Activated T-cell treated with anti-CD3 and anti-CD28 coated beads, Interleukin-2, amount 50 U/mL, for 4 hours (primary cell): ENCODE measurements at regions not wholly inside any gene's neighbourhood (a gene's known extent, or its start where the extent isn't known, plus 50 kb on each side); places are given as distances from the start of the nearest gene placed in this dataset.
"Not testable (repeated sequence)": the region's sequence is repeated elsewhere in the genome, so short reads cannot be mapped to it uniquely, and the experiment has no call there.

ENCODE experiments used
- ATAC-seq, 2 donors: fragments of 200-7000 bp; cut with Tn5 transposase; one replicate each; pipeline ENCODE4 v1.10.0; 2021
- DNase-seq: peaks from one replicate; pipeline ENCODE4 v3.0.0-alpha.2; 2020
- H3K27me3 Mint-ChIP-seq: one replicate; pipeline ENCODE4 v1.8.0; 2021; ENCODE audit warnings: low read depth, mixed read lengths
- H3K36me3 Mint-ChIP-seq: one replicate; pipeline ENCODE4 v1.8.0; 2022; ENCODE audit warnings: mixed read lengths; ENCODE audit not compliant: insufficient read depth
- H3K4me1 Mint-ChIP-seq: one replicate; pipeline ENCODE4 v1.8.0; 2021; ENCODE audit warnings: low read depth, mixed read lengths
- H3K4me3 Mint-ChIP-seq: one replicate; pipeline ENCODE4 v1.8.0; 2021; ENCODE audit warnings: mild to moderate bottlenecking, moderate library complexity, mixed read lengths
- H3K9me3 Mint-ChIP-seq: one replicate; pipeline ENCODE4 v1.8.0; 2021; ENCODE audit warnings: mixed read lengths

GRCh38 chr2:195279840-195280427 lies 377.1 kb upstream of the SLC39A10 start:
- Mint-ChIP-seq H3K4me1 (no peaks in the 10 kb centered on the region), H3K36me3 (no peaks in the 10 kb centered on the region), H3K4me3 (no peak overlapping the region), H3K27me3 (no peaks in the 10 kb centered on the region), H3K9me3 (no peaks in the 10 kb centered on the region)
- ATAC-seq: no peak
- DNase-seq: no peak

GRCh38 chr2:195270466-195271039 lies 386.5 kb upstream of the SLC39A10 start:
- no peak overlapping the region for H3K4me3 Mint-ChIP-seq
- H3K36me3 Mint-ChIP-seq: no peaks in the 10 kb centered on the region
- DNase-seq: no peak
- peaks cover 10% of the 10 kb centered on the region for H3K27me3 Mint-ChIP-seq
- ATAC-seq: no peak
- H3K4me1 Mint-ChIP-seq: no peaks in the 10 kb centered on the region
- no peaks in the 10 kb centered on the region for H3K9me3 Mint-ChIP-seq

GRCh38 chr2:195269220-195269619 lies 387.8 kb upstream of the SLC39A10 start:
- Mint-ChIP-seq H3K4me3 (no peak overlapping the region), H3K36me3 (no peaks in the 10 kb centered on the region), H3K9me3 (peaks cover 6% of the 10 kb centered on the region), H3K27me3 (peaks cover 10% of the 10 kb centered on the region), H3K4me1 (no peaks in the 10 kb centered on the region)
- DNase-seq (no peak), ATAC-seq (no peak)

GRCh38 chr2:195257979-195258378 lies 399.0 kb upstream of the SLC39A10 start:
- Mint-ChIP-seq H3K4me1 (no peaks in the 10 kb centered on the region), H3K9me3 (peaks cover 7% of the 10 kb centered on the region), H3K4me3 (no peak overlapping the region), H3K36me3 (no peaks in the 10 kb centered on the region), H3K27me3 (no peaks in the 10 kb centered on the region)
- ATAC-seq: no peak
- DNase-seq: no peak

GRCh38 chr2:195252018-195252417 lies 405.0 kb upstream of the SLC39A10 start:
- peaks cover 19% of the 10 kb centered on the region for H3K9me3 Mint-ChIP-seq
- DNase-seq (no peak), ATAC-seq (no peak)
- H3K4me1 Mint-ChIP-seq: no peaks in the 10 kb centered on the region
- peaks cover 3% of the 10 kb centered on the region for H3K27me3 Mint-ChIP-seq
- no peak overlapping the region for H3K4me3 Mint-ChIP-seq
- no peaks in the 10 kb centered on the region for H3K36me3 Mint-ChIP-seq

- no peak for ATAC-seq
- DNase-seq: no peak
- Mint-ChIP-seq H3K4me1 (no peaks in the 10 kb centered on the region), H3K36me3 (no peaks in the 10 kb centered on the region), H3K27me3 (peaks cover 3% of the 10 kb centered on the region), H3K4me3 (no peak overlapping the region), H3K9me3 (peaks cover 24% of the 10 kb centered on the region)
Observed at GRCh38 chr2:195251214-195251613, 405.8 kb upstream of the SLC39A10 start.

GRCh38 chr2:195238826-195239225 lies 418.2 kb upstream of the SLC39A10 start:
- peaks cover 4% of the 10 kb centered on the region for H3K9me3 Mint-ChIP-seq
- no peak for ATAC-seq
- H3K36me3 Mint-ChIP-seq: no peaks in the 10 kb centered on the region
- H3K27me3 Mint-ChIP-seq: peaks cover 4% of the 10 kb centered on the region
- no peak for DNase-seq
- no peak overlapping the region for H3K4me3 Mint-ChIP-seq
- H3K4me1 Mint-ChIP-seq: no peaks in the 10 kb centered on the region

- H3K36me3 Mint-ChIP-seq: no peaks in the 10 kb centered on the region
- DNase-seq: no peak
- no peaks in the 10 kb centered on the region for H3K9me3 Mint-ChIP-seq
- no peak for ATAC-seq
- no peak overlapping the region for H3K4me3 Mint-ChIP-seq
- H3K27me3 Mint-ChIP-seq: peaks cover 4% of the 10 kb centered on the region
- H3K4me1 Mint-ChIP-seq: no peaks in the 10 kb centered on the region
Observed at GRCh38 chr2:195238379-195238778, 418.6 kb upstream of the SLC39A10 start.

- not testable (repeated sequence) for H3K4me1 Mint-ChIP-seq, DNase-seq, H3K36me3 Mint-ChIP-seq, ATAC-seq, H3K9me3 Mint-ChIP-seq, H3K4me3 Mint-ChIP-seq, H3K27me3 Mint-ChIP-seq
Observed at GRCh38 chr2:195228547-195228946, 428.5 kb upstream of the SLC39A10 start.

- DNase-seq (no peak), ATAC-seq (no peak)
- Mint-ChIP-seq H3K4me1 (no peaks in the 10 kb centered on the region), H3K27me3 (no peaks in the 10 kb centered on the region), H3K36me3 (no peaks in the 10 kb centered on the region), H3K4me3 (no peak overlapping the region), H3K9me3 (no peaks in the 10 kb centered on the region)
Observed at GRCh38 chr2:195214072-195214471, 443.0 kb upstream of the SLC39A10 start.

- no peaks in the 10 kb centered on the region for H3K4me1 Mint-ChIP-seq
- DNase-seq (no peak), ATAC-seq (no peak)
- H3K4me3 Mint-ChIP-seq: no peak overlapping the region
- H3K9me3 Mint-ChIP-seq: no peaks in the 10 kb centered on the region
- no peaks in the 10 kb centered on the region for H3K36me3 Mint-ChIP-seq
- no peaks in the 10 kb centered on the region for H3K27me3 Mint-ChIP-seq
Observed at GRCh38 chr2:195212586-195212985, 444.4 kb upstream of the SLC39A10 start.

- peaks cover 19% of the 10 kb centered on the region for H3K4me1 Mint-ChIP-seq
- no peaks in the 10 kb centered on the region for H3K36me3 Mint-ChIP-seq
- ATAC-seq (peak in 1 of 2 donors; percentile 52), DNase-seq (no peak)
- H3K27me3 Mint-ChIP-seq: no peaks in the 10 kb centered on the region
- no peaks in the 10 kb centered on the region for H3K9me3 Mint-ChIP-seq
- no peak overlapping the region for H3K4me3 Mint-ChIP-seq
Observed at GRCh38 chr2:195202163-195202845, 454.7 kb upstream of the SLC39A10 start.

- Mint-ChIP-seq H3K9me3 (no peaks in the 10 kb centered on the region), H3K4me3 (no peak overlapping the region), H3K36me3 (no peaks in the 10 kb centered on the region), H3K27me3 (no peaks in the 10 kb centered on the region), H3K4me1 (peaks cover 19% of the 10 kb centered on the region)
- no peak for DNase-seq
- no peak for ATAC-seq
Observed at GRCh38 chr2:195199864-195200263, 457.2 kb upstream of the SLC39A10 start.

- H3K4me3 Mint-ChIP-seq: no peak overlapping the region
Observed at GRCh38 chr2:195181059-195181705, 475.8 kb upstream of the SLC39A10 start.

GRCh38 chr2:195168369-195168768 lies 488.7 kb upstream of the SLC39A10 start:
- Mint-ChIP-seq H3K4me1 (no peaks in the 10 kb centered on the region), H3K9me3 (no peaks in the 10 kb centered on the region), H3K4me3 (no peak overlapping the region), H3K36me3 (no peaks in the 10 kb centered on the region), H3K27me3 (no peaks in the 10 kb centered on the region)
- ATAC-seq (no peak), DNase-seq (no peak)

More at GRCh38 chr2:195181059-195181705, 475.8 kb upstream of the SLC39A10 start:
- DNase-seq: no peak
- Mint-ChIP-seq H3K27me3 (no peaks in the 10 kb centered on the region), H3K9me3 (no peaks in the 10 kb centered on the region), H3K4me1 (no peaks in the 10 kb centered on the region), H3K36me3 (no peaks in the 10 kb centered on the region)
- no peak for ATAC-seq
